ENCODE measurements at regions not wholly inside any gene's neighbourhood (a gene's known extent, or its start where the extent isn't known, plus 50 kb on each side); places are given as distances from the start of the nearest gene placed in this dataset.

GRCh38 chr2:39573276-39573675, 92.4 kb upstream of the TMEM178A start:
- no peak for TF ChIP-seq EZH2 (IDR thresholded peaks at IDR 0.05; ENCODE audit: borderline replicate concordance, low read depth, low read length, poor library complexity, severe bottlenecking)
- no peak for TF ChIP-seq CTCF (conservative IDR thresholded peaks at IDR 0.05; ENCODE audit: low read depth, low read length)

All from A673 (cell line).